Gastroesophageal sphincter (tissue), 4 donors: ENCODE measurements at regions not wholly inside any gene's neighbourhood (a gene's known extent, or its start where the extent isn't known, plus 50 kb on each side); places are given as distances from the start of the nearest gene placed in this dataset.

Experiments
- ATAC-seq: fragments of 150-250 bp; one replicate; pipeline ENCODE4 v1.9.1; 2016; ENCODE audit warnings: mild to moderate bottlenecking, moderate library complexity
- H3K27ac ChIP-seq, 4 donors: fragments of 200-600 bp; sonication (generic) in 3 of 4; 1 replicate in 3 of 4; 2 replicates in 1 of 4; pipeline ENCODE4 v1.5.1; 2016 to 2019
- H3K27me3 ChIP-seq: fragments of 200-600 bp; sonication (generic); one replicate; pipeline ENCODE4 v1.5.1; 2019
- H3K36me3 ChIP-seq, 2 donors: fragments of 200-600 bp; sonication (generic); one replicate each; pipeline ENCODE4 v1.5.1; 2019; ENCODE audit warnings: control low read depth in 1 of 2
- H3K4me1 ChIP-seq, 3 donors: fragments of 200-600 bp; sonication (generic); 1 replicate in 2 of 3; 2 replicates in 1 of 3; pipeline ENCODE4 v1.5.1; 2016 to 2019; ENCODE audit warnings: control low read depth in 2 of 3
- H3K4me3 ChIP-seq, 2 donors: fragments of 200-600 bp; sonication (generic); one replicate each; pipeline ENCODE4 v1.5.1; 2019; ENCODE audit warnings: mild to moderate bottlenecking in 1 of 2, moderate library complexity in 1 of 2
- H3K9me3 ChIP-seq, 3 donors: fragments of 200-600 bp; sonication (generic); one replicate each; pipeline ENCODE4 v1.5.1; 2017 to 2019; ENCODE audit warnings: control low read depth in 2 of 3
- EP300 ChIP-seq: sonication (generic); formaldehyde crosslinking; IDR thresholded peaks from one replicate; pipeline ENCODE4 v1.6.1; 2017; ENCODE audit warnings: antibody characterized with exemption, mild to moderate bottlenecking
- POLR2A ChIP-seq, 2 donors: fragments of 450-650 bp; IDR thresholded peaks; one replicate each; pipeline ENCODE4 v1.6.1; 2017; ENCODE audit warnings: antibody characterized with exemption in 2 of 2, mild to moderate bottlenecking in 2 of 2, moderate library complexity in 1 of 2
- POLR2AphosphoS5 ChIP-seq: sonication (generic); formaldehyde crosslinking; IDR thresholded peaks from one replicate; pipeline ENCODE4 v1.6.1; 2017; ENCODE audit warnings: antibody characterized with exemption
- WGBS, 2 donors: methylation state at CpG; one replicate each; pipeline ENCODE4 v1.1.5; 2018; ENCODE audit warnings: low coverage in 1 of 2; 5-methylcytosine and 5-hydroxymethylcytosine counted together
- TF ChIP-seq, protein P1 (sequence below), 4 experiments: fragments of 200-600 bp in 2 of 4; fragments of 450-650 bp in 2 of 4; sonication (generic) in 1 of 4; IDR thresholded peaks; one replicate each; pipeline ENCODE4 v1.5.1; 2017 to 2019; ENCODE audit warnings: antibody characterized with exemption in 4 of 4, mild to moderate bottlenecking in 2 of 4, moderate library complexity in 2 of 4

DNA sequence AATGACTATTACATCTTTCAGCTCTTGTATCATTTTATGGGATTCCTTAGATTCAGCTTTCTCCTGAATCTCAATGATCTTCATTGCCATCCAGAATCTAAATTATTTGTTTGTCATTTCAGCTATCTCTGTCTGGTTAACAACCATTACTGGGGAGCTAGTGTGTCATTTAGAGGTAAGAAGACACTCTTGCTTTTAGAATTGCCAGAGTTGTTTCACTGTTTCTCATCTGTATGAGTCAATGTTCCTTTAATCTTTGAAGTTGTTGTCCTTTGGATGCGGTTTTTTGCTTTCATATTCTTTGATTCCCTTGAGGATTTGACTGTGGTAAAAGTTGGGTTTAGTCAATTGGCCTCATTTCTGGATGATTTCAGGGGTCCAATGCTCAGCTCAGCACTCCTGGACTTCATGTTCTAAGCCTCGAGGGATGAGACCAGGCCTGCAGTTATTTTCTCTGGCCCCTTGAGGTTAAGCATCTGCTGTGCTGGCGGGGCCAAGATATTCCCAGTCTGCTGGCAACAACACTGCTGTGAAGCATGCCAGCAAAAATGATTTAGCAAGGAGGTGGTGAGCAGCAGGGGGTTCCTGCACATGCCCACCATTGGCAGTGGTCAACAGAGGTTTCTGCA, 102.4 kb upstream of the PCSK5 start:
- ATAC-seq, result peak; percentile 43
- Histone ChIP-seq H3K4me1 (no peaks in the 10 kb centered on the region), H3K27me3 (no peaks in the 10 kb centered on the region), H3K9me3 (no peaks in the 10 kb centered on the region), H3K27ac (no peak overlapping the region), H3K4me3 (no peak overlapping the region), H3K36me3 (no peaks in the 10 kb centered on the region)
- TF ChIP-seq EP300, result no peak
- TF ChIP-seq, protein P1, sequence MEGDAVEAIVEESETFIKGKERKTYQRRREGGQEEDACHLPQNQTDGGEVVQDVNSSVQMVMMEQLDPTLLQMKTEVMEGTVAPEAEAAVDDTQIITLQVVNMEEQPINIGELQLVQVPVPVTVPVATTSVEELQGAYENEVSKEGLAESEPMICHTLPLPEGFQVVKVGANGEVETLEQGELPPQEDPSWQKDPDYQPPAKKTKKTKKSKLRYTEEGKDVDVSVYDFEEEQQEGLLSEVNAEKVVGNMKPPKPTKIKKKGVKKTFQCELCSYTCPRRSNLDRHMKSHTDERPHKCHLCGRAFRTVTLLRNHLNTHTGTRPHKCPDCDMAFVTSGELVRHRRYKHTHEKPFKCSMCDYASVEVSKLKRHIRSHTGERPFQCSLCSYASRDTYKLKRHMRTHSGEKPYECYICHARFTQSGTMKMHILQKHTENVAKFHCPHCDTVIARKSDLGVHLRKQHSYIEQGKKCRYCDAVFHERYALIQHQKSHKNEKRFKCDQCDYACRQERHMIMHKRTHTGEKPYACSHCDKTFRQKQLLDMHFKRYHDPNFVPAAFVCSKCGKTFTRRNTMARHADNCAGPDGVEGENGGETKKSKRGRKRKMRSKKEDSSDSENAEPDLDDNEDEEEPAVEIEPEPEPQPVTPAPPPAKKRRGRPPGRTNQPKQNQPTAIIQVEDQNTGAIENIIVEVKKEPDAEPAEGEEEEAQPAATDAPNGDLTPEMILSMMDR (IDR thresholded peaks at IDR 0.05), result no peak
- no peak for TF ChIP-seq POLR2A (IDR thresholded peaks at IDR 0.05)
- no peak for TF ChIP-seq POLR2AphosphoS5
- 29 to 40% methylated on average over 1 to 3 of the region's 3 CpGs for WGBS, 2 donors

DNA sequence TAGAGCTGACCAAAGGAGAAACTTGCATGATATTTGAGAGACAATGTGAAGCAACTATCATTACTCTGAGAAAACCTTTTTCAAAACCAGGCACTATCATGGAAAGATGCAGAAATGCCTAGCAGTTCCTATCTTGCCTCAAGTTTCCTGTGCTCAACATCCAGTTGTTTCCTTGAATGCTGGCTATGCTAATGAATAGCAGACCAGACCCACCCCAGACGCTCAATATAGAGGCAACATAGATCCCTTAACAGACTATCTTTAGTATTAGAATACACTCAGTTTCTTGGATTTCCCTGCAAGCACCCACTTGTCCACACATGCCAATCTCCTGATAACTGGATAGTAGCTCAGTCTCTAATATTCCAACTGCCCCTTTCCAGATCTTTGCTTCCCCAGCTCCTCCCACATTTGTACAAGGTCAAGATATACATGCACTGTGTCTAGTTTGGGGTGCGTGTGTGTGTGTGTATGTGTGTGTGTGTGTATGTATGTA, 93.3 kb upstream of the PCSK5 start:
- ATAC-seq, result no peak
- no peaks in the 10 kb centered on the region for H3K27me3 ChIP-seq
- H3K36me3 ChIP-seq, result no peaks in the 10 kb centered on the region
- no peaks in the 10 kb centered on the region for H3K9me3 ChIP-seq
- no peaks in the 10 kb centered on the region for H3K4me1 ChIP-seq
- H3K4me3 ChIP-seq, result no peak overlapping the region
- TF ChIP-seq EP300, result no peak
- TF ChIP-seq POLR2A (IDR thresholded peaks at IDR 0.05), result no peak
- TF ChIP-seq POLR2AphosphoS5, result no peak
- TF ChIP-seq, protein P1 (IDR thresholded peaks at IDR 0.05), result no peak
- WGBS, 2 donors, result 80 to 86% methylated on average over 1 to 2 of the region's 2 CpGs
- no peak overlapping the region for H3K27ac ChIP-seq

DNA sequence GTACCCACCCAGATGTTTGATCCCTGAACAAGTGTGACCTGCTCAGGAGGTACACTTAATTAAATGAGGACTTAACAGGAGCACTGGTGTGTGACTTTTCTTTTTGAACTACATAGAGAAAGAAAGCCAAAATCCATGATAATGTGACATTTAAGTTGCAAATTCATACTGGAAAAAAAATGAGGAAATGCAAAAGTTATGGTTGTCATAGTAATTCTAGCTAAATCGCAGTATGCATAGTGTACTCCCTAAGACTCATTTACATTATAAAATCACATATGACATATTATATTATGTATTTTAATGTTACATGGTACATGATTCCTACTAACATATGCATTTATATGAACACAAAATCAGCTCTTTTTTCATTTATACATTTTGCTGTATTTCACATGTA, 92.0 kb upstream of the PCSK5 start:
- Histone ChIP-seq H3K27ac (no peak overlapping the region), H3K4me1 (no peaks in the 10 kb centered on the region), H3K27me3 (no peaks in the 10 kb centered on the region), H3K9me3 (no peaks in the 10 kb centered on the region), H3K36me3 (no peaks in the 10 kb centered on the region), H3K4me3 (no peak overlapping the region)
- 85 to 100% methylated on average over 1 of the region's 1 CpG for WGBS, 2 donors
- TF ChIP-seq, protein P1 (IDR thresholded peaks at IDR 0.05), result no peak
- no peak for TF ChIP-seq POLR2AphosphoS5
- no peak for ATAC-seq

- no peak overlapping the region for H3K4me3 ChIP-seq
- no peaks in the 10 kb centered on the region for H3K27me3 ChIP-seq
- no peaks in the 10 kb centered on the region for H3K4me1 ChIP-seq
- H3K27ac ChIP-seq, result no peak overlapping the region
- H3K9me3 ChIP-seq, result no peaks in the 10 kb centered on the region
- H3K36me3 ChIP-seq, result no peaks in the 10 kb centered on the region
- ATAC-seq, result no peak
- TF ChIP-seq, protein P1 (IDR thresholded peaks at IDR 0.05), result no peak
- TF ChIP-seq EP300, result no peak
- TF ChIP-seq POLR2AphosphoS5, result no peak
- TF ChIP-seq POLR2A (IDR thresholded peaks at IDR 0.05), result no peak
Measured at GRCh38 chr9:75803130-75803529, 87.3 kb upstream of the PCSK5 start.

GRCh38 chr9:75810063-75810462, 80.4 kb upstream of the PCSK5 start:
- peaks cover 0 to 46% (median 0%) of the 10 kb centered on the region in 3 donors for H3K9me3 ChIP-seq
- ATAC-seq, result no peak
- no peak overlapping the region for H3K4me3 ChIP-seq
- H3K36me3 ChIP-seq, result no peaks in the 10 kb centered on the region
- no peaks in the 10 kb centered on the region for H3K4me1 ChIP-seq
- H3K27me3 ChIP-seq, result no peaks in the 10 kb centered on the region
- no peak overlapping the region for H3K27ac ChIP-seq
- no peak for TF ChIP-seq POLR2AphosphoS5
- WGBS, 2 donors, result 49 to 55% methylated on average over 2 of the region's 2 CpGs
